Panc1 (cell line): ENCODE measurements at regions not wholly inside any gene's neighbourhood (a gene's known extent, or its start where the extent isn't known, plus 50 kb on each side); places are given as distances from the start of the nearest gene placed in this dataset.

Source experiments
- CTCF ChIP-seq: fragments of 450-650 bp; IDR thresholded peaks from 2 replicates; pipeline ENCODE4 v1.5.1; 2017; ENCODE audit warnings: mild to moderate bottlenecking
- POLR2AphosphoS5 ChIP-seq: IDR thresholded peaks from 2 replicates; pipeline ENCODE4 v1.6.1; 2012; ENCODE audit warnings: mild to moderate bottlenecking, low read depth, low read length, moderate library complexity
- TCF7L2 ChIP-seq: IDR thresholded peaks from 2 replicates; pipeline ENCODE4 v1.6.1; 2011; ENCODE audit warnings: mild to moderate bottlenecking, low read depth, low read length, inconsistent platforms

GRCh38 chr4:14614840-14615239 is 387.4 kb upstream of the CPEB2 start:
- TF ChIP-seq CTCF (no peak), POLR2AphosphoS5 (no peak), TCF7L2 (no peak)
